ENCODE measurements at regions not wholly inside any gene's neighbourhood (a gene's known extent, or its start where the extent isn't known, plus 50 kb on each side); places are given as distances from the start of the nearest gene placed in this dataset.

GRCh38 chr10:89147256-89147655, 59.9 kb downstream of the CH25H start:
- Histone ChIP-seq H3K79me2 (ENCODE audit: control insufficient read depth, insufficient read depth, low read length, poor library complexity) (no peaks in the 10 kb centered on the region), H3K18ac (ENCODE audit: low read length) (no peak overlapping the region), H4K8ac (ENCODE audit: low read depth, low read length) (no peak overlapping the region), H3K9ac (ENCODE audit: low read length) (no peak overlapping the region), H2BK12ac (ENCODE audit: low read length) (no peak overlapping the region), H3K36me3 (ENCODE audit: control insufficient read depth in 1 of 2, insufficient read depth in 2 of 2, low read length in 2 of 2) (no peaks in the 10 kb centered on the region), H2BK120ac (ENCODE audit: insufficient read depth, low read length, poor library complexity) (no peak overlapping the region), H3K79me1 (ENCODE audit: low read length) (no peaks in the 10 kb centered on the region), H4K12ac (ENCODE audit: low read depth, low read length) (no peak overlapping the region), H3K4me2 (ENCODE audit: low read length) (no peak overlapping the region), H3K4me3 (ENCODE audit: low read depth, low read length) (no peak overlapping the region), H2AFZ (ENCODE audit: insufficient read depth, low read length, poor library complexity) (no peak overlapping the region), H3K23ac (ENCODE audit: low read length) (no peak overlapping the region), H2AK5ac (ENCODE audit: low read length) (no peak overlapping the region), H3K27me3 (ENCODE audit: insufficient read depth, low read length) (no peaks in the 10 kb centered on the region), H4K91ac (ENCODE audit: low read depth, low read length) (no peak overlapping the region), H3K4me1 (ENCODE audit: control insufficient read depth in 1 of 2, insufficient read depth in 2 of 2, low read length in 2 of 2) (no peaks in the 10 kb centered on the region), H3K27ac (ENCODE audit: low read depth, low read length) (no peak overlapping the region), H3K9me3 (ENCODE audit: insufficient read depth, low read depth, low read length) (no peaks in the 10 kb centered on the region), H3K4ac (ENCODE audit: low read depth, low read length) (no peak overlapping the region), H3K14ac (ENCODE audit: low read length) (no peak overlapping the region), H2BK5ac (ENCODE audit: low read depth, low read length, poor library complexity) (no peak overlapping the region)
- 100% methylated on average over 1 of the region's 2 CpGs for WGBS (ENCODE audit: extremely low coverage, insufficient coverage, insufficient read length)
- no peak for DNase-seq

- Histone ChIP-seq H2AFZ (ENCODE audit: insufficient read depth, low read length, poor library complexity) (no peak overlapping the region), H3K36me3 (ENCODE audit: control insufficient read depth in 1 of 2, insufficient read depth in 2 of 2, low read length in 2 of 2) (no peaks in the 10 kb centered on the region), H4K91ac (ENCODE audit: low read depth, low read length) (no peak overlapping the region)
Measured at GRCh38 chr10:89144836-89145235, 62.3 kb downstream of the CH25H start.

GRCh38 chr10:89142590-89142989, 64.5 kb downstream of the CH25H start:
- Histone ChIP-seq H3K4me3 (ENCODE audit: low read depth, low read length) (no peak overlapping the region), H3K79me1 (ENCODE audit: low read length) (no peaks in the 10 kb centered on the region), H4K12ac (ENCODE audit: low read depth, low read length) (no peak overlapping the region), H4K8ac (ENCODE audit: low read depth, low read length) (no peak overlapping the region), H2AFZ (ENCODE audit: insufficient read depth, low read length, poor library complexity) (no peak overlapping the region), H3K27ac (ENCODE audit: low read depth, low read length) (no peak overlapping the region), H3K18ac (ENCODE audit: low read length) (no peak overlapping the region), H3K36me3 (ENCODE audit: control insufficient read depth in 1 of 2, insufficient read depth in 2 of 2, low read length in 2 of 2) (no peaks in the 10 kb centered on the region), H3K9ac (ENCODE audit: low read length) (no peak overlapping the region), H2BK12ac (ENCODE audit: low read length) (no peak overlapping the region), H3K79me2 (ENCODE audit: control insufficient read depth, insufficient read depth, low read length, poor library complexity) (no peaks in the 10 kb centered on the region), H2AK5ac (ENCODE audit: low read length) (no peak overlapping the region), H3K27me3 (ENCODE audit: insufficient read depth, low read length) (no peaks in the 10 kb centered on the region), H3K4me1 (ENCODE audit: control insufficient read depth in 1 of 2, insufficient read depth in 2 of 2, low read length in 2 of 2) (no peaks in the 10 kb centered on the region), H2BK120ac (ENCODE audit: insufficient read depth, low read length, poor library complexity) (no peak overlapping the region), H3K14ac (ENCODE audit: low read length) (no peak overlapping the region), H3K4ac (ENCODE audit: low read depth, low read length) (no peak overlapping the region), H3K9me3 (ENCODE audit: insufficient read depth, low read depth, low read length) (no peaks in the 10 kb centered on the region), H3K4me2 (ENCODE audit: low read length) (no peak overlapping the region), H2BK5ac (ENCODE audit: low read depth, low read length, poor library complexity) (no peak overlapping the region), H4K91ac (ENCODE audit: low read depth, low read length) (no peak overlapping the region), H3K23ac (ENCODE audit: low read length) (no peak overlapping the region)
- DNase-seq, result no peak
- no CpG with 5 or more reads among the region's 2 CpGs for WGBS (ENCODE audit: extremely low coverage, insufficient coverage, insufficient read length)

More at GRCh38 chr10:89144836-89145235, 62.3 kb downstream of the CH25H start:
- H3K23ac ChIP-seq (ENCODE audit: low read length), result no peak overlapping the region
- no peak overlapping the region for H2AK5ac ChIP-seq (ENCODE audit: low read length)
- H3K14ac ChIP-seq (ENCODE audit: low read length), result no peak overlapping the region
- H3K27me3 ChIP-seq (ENCODE audit: insufficient read depth, low read length), result no peaks in the 10 kb centered on the region
- no peak overlapping the region for H4K8ac ChIP-seq (ENCODE audit: low read depth, low read length)
- H3K79me2 ChIP-seq (ENCODE audit: control insufficient read depth, insufficient read depth, low read length, poor library complexity), result no peaks in the 10 kb centered on the region
- H3K4me3 ChIP-seq (ENCODE audit: low read depth, low read length), result no peak overlapping the region
- H3K9ac ChIP-seq (ENCODE audit: low read length), result no peak overlapping the region
- no peaks in the 10 kb centered on the region for H3K79me1 ChIP-seq (ENCODE audit: low read length)
- H3K27ac ChIP-seq (ENCODE audit: low read depth, low read length), result no peak overlapping the region
- WGBS (ENCODE audit: extremely low coverage, insufficient coverage, insufficient read length), result no CpG with 5 or more reads among the region's 4 CpGs
- H3K4me2 ChIP-seq (ENCODE audit: low read length), result no peak overlapping the region
- H2BK120ac ChIP-seq (ENCODE audit: insufficient read depth, low read length, poor library complexity), result no peak overlapping the region
- no peak overlapping the region for H4K12ac ChIP-seq (ENCODE audit: low read depth, low read length)
- H3K9me3 ChIP-seq (ENCODE audit: insufficient read depth, low read depth, low read length), result no peaks in the 10 kb centered on the region
- no peaks in the 10 kb centered on the region for H3K4me1 ChIP-seq (ENCODE audit: control insufficient read depth in 1 of 2, insufficient read depth in 2 of 2, low read length in 2 of 2)
- H3K18ac ChIP-seq (ENCODE audit: low read length), result no peak overlapping the region
- no peak for DNase-seq
- H2BK5ac ChIP-seq (ENCODE audit: low read depth, low read length, poor library complexity), result no peak overlapping the region
- H3K4ac ChIP-seq (ENCODE audit: low read depth, low read length), result no peak overlapping the region
- H2BK12ac ChIP-seq (ENCODE audit: low read length), result no peak overlapping the region

- Histone ChIP-seq H3K79me1 (ENCODE audit: low read length) (no peaks in the 10 kb centered on the region), H4K91ac (ENCODE audit: low read depth, low read length) (no peak overlapping the region), H3K18ac (ENCODE audit: low read length) (no peak overlapping the region), H2AFZ (ENCODE audit: insufficient read depth, low read length, poor library complexity) (no peak overlapping the region), H3K27me3 (ENCODE audit: insufficient read depth, low read length) (no peaks in the 10 kb centered on the region), H4K12ac (ENCODE audit: low read depth, low read length) (no peak overlapping the region), H2BK5ac (ENCODE audit: low read depth, low read length, poor library complexity) (no peak overlapping the region), H3K4ac (ENCODE audit: low read depth, low read length) (no peak overlapping the region), H3K27ac (ENCODE audit: low read depth, low read length) (no peak overlapping the region), H3K79me2 (ENCODE audit: control insufficient read depth, insufficient read depth, low read length, poor library complexity) (no peaks in the 10 kb centered on the region), H3K14ac (ENCODE audit: low read length) (no peak overlapping the region), H3K36me3 (ENCODE audit: control insufficient read depth in 1 of 2, insufficient read depth in 2 of 2, low read length in 2 of 2) (no peaks in the 10 kb centered on the region), H2BK120ac (ENCODE audit: insufficient read depth, low read length, poor library complexity) (no peak overlapping the region), H3K23ac (ENCODE audit: low read length) (no peak overlapping the region), H3K9ac (ENCODE audit: low read length) (no peak overlapping the region), H3K9me3 (ENCODE audit: insufficient read depth, low read depth, low read length) (no peaks in the 10 kb centered on the region), H3K4me2 (ENCODE audit: low read length) (no peak overlapping the region), H4K8ac (ENCODE audit: low read depth, low read length) (no peak overlapping the region), H3K4me1 (ENCODE audit: control insufficient read depth in 1 of 2, insufficient read depth in 2 of 2, low read length in 2 of 2) (no peaks in the 10 kb centered on the region), H3K4me3 (ENCODE audit: low read depth, low read length) (no peak overlapping the region), H2AK5ac (ENCODE audit: low read length) (no peak overlapping the region), H2BK12ac (ENCODE audit: low read length) (no peak overlapping the region)
- DNase-seq, result peak in 1 of 2 donors; percentile 41
- no CpG with 5 or more reads among the region's 1 CpG for WGBS (ENCODE audit: extremely low coverage, insufficient coverage, insufficient read length)
Measured at GRCh38 chr10:89138755-89139490, 68.2 kb downstream of the CH25H start.

Data from trophoblast cell (in vitro differentiated cells and primary cell).